ENCODE measurements at regions not wholly inside any gene's neighbourhood (a gene's known extent, or its start where the extent isn't known, plus 50 kb on each side); places are given as distances from the start of the nearest gene placed in this dataset.
"Not testable (repeated sequence)": the region's sequence is repeated elsewhere in the genome, so short reads cannot be mapped to it uniquely, and the experiment has no call there.

DNA sequence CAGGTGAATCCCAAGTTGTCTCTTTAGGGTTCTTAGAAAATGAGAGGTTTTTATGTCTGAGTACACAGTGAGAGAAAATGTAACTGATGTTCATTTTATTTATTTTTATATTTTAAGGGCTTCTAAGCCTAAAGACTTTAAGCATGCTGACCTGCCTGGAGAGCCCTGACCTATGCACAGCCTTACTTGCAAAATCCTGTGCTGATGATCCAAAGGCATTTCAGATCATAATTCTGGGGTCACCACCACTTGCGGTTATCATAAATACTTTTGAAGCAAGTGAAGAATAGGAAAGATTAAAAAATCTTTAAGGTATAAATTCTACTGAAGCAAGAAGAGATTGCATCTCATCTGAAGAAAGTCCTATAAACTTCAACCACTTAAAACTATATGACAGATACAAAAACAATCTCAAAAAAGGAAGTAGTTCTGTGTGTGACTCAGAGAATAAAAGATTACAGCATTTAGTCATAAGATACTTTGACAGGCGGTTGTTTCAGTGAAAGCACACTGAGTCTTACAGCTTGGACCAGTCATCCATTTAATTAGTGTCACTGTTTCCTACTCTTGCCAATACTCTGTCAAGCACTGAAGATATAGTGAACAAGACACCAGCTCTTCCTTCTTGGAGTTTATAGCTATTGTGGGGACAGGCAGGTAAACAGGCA is 245.2 kb upstream of the DIPK2B start:
- DNase-seq: peak; percentile 9

DNA sequence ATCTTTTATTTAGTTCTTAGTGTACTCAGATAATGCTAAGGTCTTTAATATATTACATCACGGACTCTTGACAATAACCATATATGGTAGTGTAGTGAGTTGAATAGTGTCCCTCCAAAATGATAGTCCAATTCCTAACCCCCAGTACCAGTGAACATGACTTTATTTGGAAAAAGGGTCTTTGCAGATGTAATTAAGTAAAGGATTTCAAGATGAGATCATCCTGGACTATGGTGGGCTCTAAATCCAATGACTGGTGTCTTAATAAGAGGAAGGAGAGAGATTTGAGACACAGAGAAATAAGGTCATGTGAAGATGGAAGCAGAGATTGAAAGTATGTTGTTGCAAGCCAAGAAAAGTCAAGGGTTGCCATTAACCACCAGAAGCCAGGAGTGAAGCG is 236.5 kb upstream of the DIPK2B start:
- DNase-seq: no peak

DNA sequence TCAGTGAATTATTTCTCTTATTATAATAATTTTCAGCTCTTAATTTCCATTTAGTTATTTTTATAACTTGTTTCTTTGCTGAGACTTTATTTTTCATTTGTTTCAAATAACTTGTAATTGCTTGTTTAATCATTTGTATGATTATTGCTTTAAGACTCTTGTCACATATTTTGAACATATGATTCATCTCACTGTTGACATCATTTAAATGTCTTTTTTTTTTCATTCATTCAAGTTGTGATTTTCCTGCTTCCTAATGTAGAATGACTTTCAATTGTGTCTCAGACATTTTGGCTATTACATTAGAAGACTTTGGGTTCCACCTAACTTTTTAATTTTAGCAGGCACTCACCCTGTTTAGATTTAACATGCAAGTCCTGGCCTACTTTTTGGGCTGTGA is 234.8 kb upstream of the DIPK2B start:
- no peak for DNase-seq

- no peak for DNase-seq
Measured at GRCh38 chrX:45434231-45434630, 233.6 kb upstream of the DIPK2B start.

GRCh38 chrX:45428831-45429230 is 228.2 kb upstream of the DIPK2B start:
- DNase-seq: no peak

DNA sequence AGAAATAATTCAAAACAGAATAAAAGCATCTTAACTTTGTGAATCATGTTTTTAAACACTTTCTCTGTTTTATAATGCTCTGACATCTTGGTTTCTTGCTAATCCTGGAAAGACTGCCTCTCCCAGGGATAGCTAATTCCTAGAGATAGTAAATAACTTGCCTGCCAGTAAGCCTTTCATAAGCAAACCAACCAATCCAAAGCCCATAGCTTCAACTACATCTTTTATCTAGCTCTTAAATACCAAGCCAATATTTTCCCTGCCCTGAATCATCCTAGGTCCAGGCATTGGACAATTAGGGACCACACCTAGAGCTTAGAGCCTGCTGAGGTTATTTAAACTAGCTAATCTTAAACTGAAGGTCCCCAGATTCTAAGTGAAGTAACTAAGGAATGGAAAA is 223.7 kb upstream of the DIPK2B start:
- DNase-seq: no peak

DNA sequence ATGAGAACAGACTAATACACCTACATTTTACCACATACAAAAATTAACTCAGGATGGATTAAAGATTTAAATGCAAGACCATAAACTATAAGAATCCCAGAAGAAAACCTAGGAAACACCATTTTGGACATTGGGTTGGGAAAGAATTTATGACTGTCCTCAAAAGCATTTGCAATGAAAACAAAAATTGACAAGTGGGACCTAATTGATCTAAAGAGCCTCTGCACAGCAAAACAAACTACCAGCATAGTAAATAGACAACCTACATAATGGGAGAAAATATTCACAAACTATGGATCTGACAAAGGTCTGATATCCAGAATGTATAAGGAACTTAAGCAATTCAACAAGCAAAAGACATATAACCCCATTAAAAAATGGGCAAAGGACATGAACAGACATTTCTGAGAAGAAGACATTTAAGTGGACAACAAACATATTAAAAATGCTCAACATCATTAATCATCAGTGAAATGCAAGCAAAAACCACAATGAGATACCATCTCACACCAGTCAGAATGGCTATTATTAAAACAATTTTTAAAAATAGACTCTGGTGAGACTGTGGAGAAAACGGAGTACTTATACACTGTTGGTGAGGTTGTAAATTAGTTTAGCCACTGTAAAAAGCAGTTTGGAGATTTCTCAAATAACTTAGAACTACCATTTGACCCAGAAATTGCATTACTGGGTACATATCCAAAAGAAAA is 221.7 kb upstream of the DIPK2B start:
- DNase-seq: no peak

DNA sequence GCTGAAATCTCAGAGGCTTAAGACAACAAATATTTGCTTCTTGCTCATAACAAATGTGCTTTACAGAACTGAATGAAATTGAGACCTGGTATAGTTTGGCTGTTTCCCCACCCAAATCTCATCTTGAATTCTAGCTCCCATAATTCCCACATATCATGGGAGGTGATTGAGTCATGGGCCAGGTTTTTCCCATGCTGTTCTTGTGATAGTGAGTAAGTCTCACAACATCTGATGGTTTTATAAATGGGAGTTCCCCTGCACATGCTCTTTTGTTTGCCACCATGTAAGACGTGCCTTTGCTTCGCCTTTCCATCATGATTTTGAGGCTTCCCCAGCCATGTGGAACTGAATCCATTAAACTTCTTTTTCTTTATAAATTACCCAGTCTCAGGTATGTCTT is 221.1 kb upstream of the DIPK2B start:
- no peak for DNase-seq

DNA sequence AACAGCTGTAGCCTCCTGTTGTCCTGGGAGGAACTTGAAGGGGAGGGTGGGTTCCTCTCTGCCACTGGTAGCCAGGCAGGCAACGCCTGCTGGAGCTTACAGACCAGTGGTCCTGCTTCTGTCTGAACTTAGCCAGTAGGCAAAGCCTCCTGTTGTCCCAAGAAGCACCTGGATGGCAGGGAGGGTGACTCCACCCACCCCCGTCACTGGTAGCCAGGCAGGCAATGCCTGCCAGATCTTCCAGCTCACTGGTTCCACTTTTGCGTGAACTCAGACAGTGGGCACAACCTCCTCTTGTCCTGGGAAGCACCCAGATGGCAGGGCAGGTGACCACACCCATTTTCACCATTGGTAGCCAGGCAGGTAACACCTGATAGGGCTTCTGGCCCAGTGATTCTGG is 203.5 kb upstream of the DIPK2B start:
- DNase-seq: no peak

- no peak for DNase-seq
Measured at GRCh38 chrX:45401923-45402322, 201.2 kb upstream of the DIPK2B start.

DNA sequence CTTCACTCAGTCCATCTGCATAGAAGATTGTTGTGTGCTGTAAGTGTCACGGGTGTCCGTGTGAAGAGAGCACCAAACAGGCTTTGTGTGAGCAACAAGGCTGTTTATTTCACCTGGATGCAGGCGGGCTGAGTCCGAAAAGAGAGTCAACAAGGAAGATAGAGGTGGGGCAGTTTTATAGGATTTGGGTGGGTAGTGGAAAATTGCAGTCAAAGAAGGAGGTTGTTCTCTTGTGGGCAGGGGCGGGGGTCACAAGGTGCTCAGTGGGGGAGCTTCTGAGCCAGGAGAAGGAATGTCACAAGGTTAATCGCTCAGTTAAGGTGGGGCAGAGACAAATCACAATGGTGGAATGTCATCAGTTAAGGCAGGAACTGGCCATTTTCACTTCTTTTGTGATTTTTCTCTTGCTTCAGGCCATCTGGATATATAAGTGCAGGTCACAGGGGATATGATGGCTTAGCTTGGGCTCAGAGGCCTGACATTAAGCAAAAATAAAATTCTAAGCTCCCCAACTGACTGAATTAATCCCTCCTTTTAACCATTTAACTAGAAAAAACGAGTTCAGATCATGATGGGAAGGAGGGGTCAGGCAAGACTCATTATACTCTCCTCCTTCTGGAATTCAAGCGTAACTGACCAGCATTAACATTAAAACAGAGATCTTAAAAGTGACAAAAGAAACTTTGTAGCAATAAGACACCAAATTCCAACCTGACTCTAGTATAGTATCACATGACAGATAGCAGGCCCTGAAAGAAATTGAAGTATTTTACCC is 200.5 kb upstream of the DIPK2B start:
- not testable (repeated sequence) for DNase-seq

- no peak for DNase-seq
Measured at GRCh38 chrX:45400027-45400779, 199.5 kb upstream of the DIPK2B start.

- no peak for DNase-seq
Measured at GRCh38 chrX:45385757-45386156, 185.1 kb upstream of the DIPK2B start.

GRCh38 chrX:45381841-45382240 is 181.2 kb upstream of the DIPK2B start:
- DNase-seq: no peak

- no peak for DNase-seq
Measured at GRCh38 chrX:45381366-45381765, 180.7 kb upstream of the DIPK2B start.

- no peak for DNase-seq
Measured at GRCh38 chrX:45379236-45379635, 178.6 kb upstream of the DIPK2B start.

DNA sequence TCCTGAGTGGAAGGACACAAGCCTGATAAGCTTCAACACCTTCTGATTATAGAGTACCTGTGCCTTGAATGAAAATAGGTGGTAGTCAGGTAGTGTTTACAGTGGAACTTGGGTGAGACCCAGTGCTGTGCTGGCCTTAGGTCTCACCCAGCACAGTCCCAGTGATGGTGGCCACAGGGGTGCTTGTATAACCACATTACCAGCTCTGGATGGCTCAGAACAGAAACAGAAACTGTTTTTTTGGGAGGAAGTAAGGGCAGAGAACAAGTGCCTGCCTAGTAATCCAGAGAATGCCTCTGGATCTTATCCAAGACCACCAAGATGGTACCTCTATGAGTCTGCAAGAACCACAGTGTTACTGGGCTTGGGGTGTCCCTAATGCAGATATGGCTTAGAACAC is 171.5 kb upstream of the DIPK2B start:
- no peak for DNase-seq

- no peak for DNase-seq
Measured at GRCh38 chrX:45368705-45369104, 168.0 kb upstream of the DIPK2B start.

DNA sequence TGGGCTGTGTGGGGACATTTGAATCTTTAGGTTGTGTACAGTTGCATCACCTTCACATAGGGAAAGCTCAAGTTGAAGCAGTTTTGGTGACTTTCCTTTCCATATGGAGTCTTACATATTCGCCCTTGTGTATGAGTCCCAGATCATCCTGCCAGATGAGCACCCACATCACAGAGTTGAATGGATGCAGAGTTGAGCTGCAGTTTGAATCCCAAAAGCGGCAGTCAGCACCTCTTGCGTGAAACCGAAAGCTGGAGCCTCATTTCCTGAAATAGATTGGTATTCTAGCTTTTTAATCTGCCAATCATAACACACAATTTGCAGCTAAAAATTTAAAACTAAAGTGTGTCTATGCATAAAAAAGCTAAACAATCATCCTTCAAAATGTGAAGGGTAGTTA is 162.9 kb upstream of the DIPK2B start:
- DNase-seq: no peak

GRCh38 chrX:45360571-45360970 is 159.9 kb upstream of the DIPK2B start:
- DNase-seq: no peak

GRCh38 chrX:45358392-45358791 is 157.7 kb upstream of the DIPK2B start:
- no peak for DNase-seq

DNA sequence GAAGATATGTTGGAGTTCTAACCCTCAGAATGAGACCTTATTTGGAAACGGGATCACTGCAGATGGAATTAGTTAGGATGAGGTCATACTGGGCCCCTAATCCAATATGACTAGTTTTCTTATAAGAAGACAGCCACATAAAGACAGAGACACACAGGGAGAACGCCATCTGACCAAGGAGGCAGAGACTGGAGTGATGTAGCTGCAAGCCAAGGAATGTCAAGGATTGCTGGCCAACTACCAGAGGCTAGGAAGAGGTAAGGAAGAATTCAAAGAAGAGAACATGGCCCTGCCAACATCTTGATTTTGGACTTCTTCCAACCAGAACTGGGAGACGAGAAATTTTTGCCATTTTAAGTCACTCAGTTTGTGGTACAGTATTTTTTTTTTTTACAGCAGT is 152.8 kb upstream of the DIPK2B start:
- no peak for DNase-seq

GRCh38 chrX:45352611-45353010 is 151.9 kb upstream of the DIPK2B start:
- DNase-seq: no peak

Measured in DMS53 (cell line).